K562 (cell line): ENCODE measurements at regions not wholly inside any gene's neighbourhood (a gene's known extent, or its start where the extent isn't known, plus 50 kb on each side); places are given as distances from the start of the nearest gene placed in this dataset.

Experiments
- ATAC-seq: fragments of 200-7000 bp; cut with Tn5 transposase; 3 replicates; pipeline ENCODE4 v1.9.1; 2020; ENCODE audit warnings: moderate library complexity
- BruUV-seq: library from RNA; stranded (reverse); fragments of 400-500 nt; replicated peaks from 2 replicates; lab custom pipeline; 2021; lab: Mats Ljungman, UMichigan
- CTCF ChIA-PET: fragments of 300-600 bp; formaldehyde crosslinking; extraction: SDS; loops from one replicate; lab custom pipeline; 2021; ENCODE audit warnings: low intra/inter-chr PET ratio; lab: Yijun Ruan, JAX
- POLR2A ChIA-PET: fragments of 300-600, 350-650 bp; sonication (Branson Sonifier 250); formaldehyde crosslinking; extraction: SDS; loops from one replicate; lab custom pipeline; 2021; ENCODE audit warnings: antibody characterized with exemption, inconsistent platforms; lab: Yijun Ruan, JAX
- DNase-seq, 4 experiments: peaks; one replicate each; pipeline versions ENCODE4 v3.0.0 to v3.0.0-alpha.2; 2011 to 2018; ENCODE audit warnings: low spot score in 3 of 4, mixed read lengths in 3 of 4; ENCODE audit errors: extremely low read depth in 1 of 4
- FAIRE-seq: peaks from 2 replicates; lab custom pipeline; 2011; peaks lifted over from hg19 to GRCh38; lab: Jason Lieb, UNC
- H2AFZ ChIP-seq: 2 replicates; pipeline ENCODE4 v1.6.0; 2011; ENCODE audit warnings: low read depth, low read length, control low read depth, inconsistent platforms
- H3K27ac ChIP-seq: fragments of 200-600 bp; 3 replicates; pipeline ENCODE4 v1.8.0; 2011; ENCODE audit warnings: low read depth, mild to moderate bottlenecking, control low read depth, inconsistent platforms, low read length, moderate library complexity, mixed read lengths; ENCODE audit errors: extremely low read depth
- H3K27me3 ChIP-seq, 2 experiments: fragments of 300-600 bp in 1 of 2; 2 replicates in 1 of 2; 3 replicates in 1 of 2; pipeline versions ENCODE4 v1.6.0 to v1.8.0; 2011; ENCODE audit warnings: inconsistent platforms in 2 of 2, low read length in 2 of 2, mild to moderate bottlenecking in 1 of 2, mixed read lengths in 1 of 2, moderate library complexity in 1 of 2; ENCODE audit not compliant: control insufficient read depth in 2 of 2, insufficient read depth in 2 of 2
- H3K36me3 ChIP-seq: fragments of 300-600 bp; 3 replicates; pipeline ENCODE4 v1.8.0; 2011; ENCODE audit warnings: mild to moderate bottlenecking, low read length, inconsistent platforms; ENCODE audit not compliant: control insufficient read depth, insufficient read depth
- H3K4me1 ChIP-seq, 2 experiments: fragments of 200-600 bp in 1 of 2; replicated peaks in 1 of 2; 2 replicates in 1 of 2; 3 replicates in 1 of 2; pipeline versions ENCODE4 v1.5.1 to v1.8.0; 2011; ENCODE audit warnings: inconsistent platforms in 2 of 2, low read length in 2 of 2, mild to moderate bottlenecking in 1 of 2, mixed read lengths in 1 of 2, moderate library complexity in 1 of 2; ENCODE audit not compliant: control insufficient read depth in 2 of 2, insufficient read depth in 2 of 2
- H3K4me2 ChIP-seq: 2 replicates; pipeline ENCODE4 v1.6.1; 2011; ENCODE audit warnings: low read length, control low read depth, inconsistent platforms, mixed read lengths; ENCODE audit not compliant: insufficient read depth
- H3K4me3 ChIP-seq: fragments of 200-600 bp; sonication (generic), shearing (Covaris generic); 2 replicates; pipeline ENCODE4 v1.5.1; 2016; ENCODE audit warnings: control low read depth, inconsistent platforms
- H3K79me2 ChIP-seq: fragments of 200-600 bp; 3 replicates; pipeline ENCODE4 v1.8.0; 2011; ENCODE audit warnings: low read length, inconsistent platforms; ENCODE audit not compliant: control insufficient read depth, insufficient read depth
- H3K9ac ChIP-seq, 2 experiments: 2 replicates each; pipeline versions ENCODE4 v1.6.0 to v1.6.1; 2011; ENCODE audit warnings: low read depth in 2 of 2, low read length in 2 of 2, control low read depth in 1 of 2, inconsistent platforms in 1 of 2, mild to moderate bottlenecking in 1 of 2, mixed read lengths in 1 of 2; ENCODE audit not compliant: insufficient read depth in 1 of 2
- H3K9me1 ChIP-seq: one replicate; pipeline ENCODE4 v1.6.0; 2011; ENCODE audit warnings: inconsistent platforms, mild to moderate bottlenecking, low read length, moderate library complexity; ENCODE audit not compliant: control insufficient read depth, insufficient read depth
- H3K9me3 ChIP-seq: replicated peaks from 2 replicates; pipeline ENCODE4 v1.5.1; 2011; ENCODE audit warnings: low read depth, low read length, inconsistent platforms; ENCODE audit not compliant: control insufficient read depth, insufficient read depth
- H4K20me1 ChIP-seq: replicated peaks from 2 replicates; pipeline ENCODE4 v1.6.1; 2011; ENCODE audit warnings: low read length, inconsistent platforms, mixed read lengths; ENCODE audit not compliant: control insufficient read depth, insufficient read depth
- ADNP ChIP-seq: fragments of 200-800 bp; sonication (Bioruptor generic); IDR thresholded peaks from 2 replicates; pipeline ENCODE4 v1.6.1; 2016; ENCODE audit warnings: missing genetic modification characterization, missing compliant biosample characterization
- CBX3 ChIP-seq, 2 experiments: IDR thresholded peaks; 1 replicate in 1 of 2; 2 replicates in 1 of 2; pipeline ENCODE4 v1.6.1; 2012; ENCODE audit warnings: inconsistent platforms in 2 of 2, low read length in 2 of 2, borderline replicate concordance in 1 of 2, control low read depth in 1 of 2
- ETS2 ChIP-seq: IDR thresholded peaks from 2 replicates; pipeline ENCODE4 v1.6.1; 2016; ENCODE audit warnings: borderline replicate concordance, missing genetic modification characterization, mild to moderate bottlenecking, moderate library complexity, missing compliant biosample characterization; ENCODE audit not compliant: poor library complexity, severe bottlenecking
- FOXJ3 ChIP-seq: sonication (generic); formaldehyde crosslinking; IDR thresholded peaks from 2 replicates; pipeline ENCODE4 v1.4.0; 2020; ENCODE audit warnings: mild to moderate bottlenecking, missing genetic modification reagents
- HNRNPLL ChIP-seq: fragments of 200-400 bp; formaldehyde crosslinking; IDR thresholded peaks from 2 replicates; pipeline ENCODE4 v1.6.1; 2017; ENCODE audit warnings: low read length, low read depth, mild to moderate bottlenecking; ENCODE audit not compliant: poor library complexity, severe bottlenecking
- LARP7 ChIP-seq: fragments of 450-650 bp; IDR thresholded peaks from 2 replicates; pipeline ENCODE4 v1.6.1; 2016
- RBM22 ChIP-seq: fragments of 200-400 bp; formaldehyde crosslinking; IDR thresholded peaks from 2 replicates; pipeline ENCODE4 v1.6.1; 2018; ENCODE audit warnings: low read length, low read depth; ENCODE audit not compliant: poor library complexity, severe bottlenecking
- SMARCA4 ChIP-seq: fragments of 450-650 bp; IDR thresholded peaks from 2 replicates; pipeline ENCODE4 v1.6.1; 2016
- SREBF1 ChIP-seq: fragments of 150-350 bp; IDR thresholded peaks from 2 replicates; pipeline ENCODE4 v1.6.1; 2014; ENCODE audit warnings: antibody characterized with exemption, low read depth, low read length, borderline replicate concordance
- SUPT5H ChIP-seq: fragments of 450-650 bp; IDR thresholded peaks from 2 replicates; pipeline ENCODE4 v1.6.1; 2016
- TCFL5 ChIP-seq: fragments of 250-450 bp; sonication (Bioruptor Pico); conservative IDR thresholded peaks from 2 replicates; pipeline ENCODE4 v1.6.1; 2021; ENCODE audit warnings: mild to moderate bottlenecking, moderate library complexity, matching md5 sums
- TEAD2 ChIP-seq: fragments of 450-650 bp; IDR thresholded peaks from 2 replicates; pipeline ENCODE4 v1.6.1; 2016; ENCODE audit warnings: missing genetic modification characterization, control low read depth, missing compliant biosample characterization
- ZC3H11A ChIP-seq: IDR thresholded peaks from 2 replicates; pipeline ENCODE4 v1.6.1; 2012; ENCODE audit warnings: low read depth, low read length, improper control_type of control experiment
- ZNF274 ChIP-seq: IDR thresholded peaks from 2 replicates; pipeline ENCODE4 v1.6.1; 2011; ENCODE audit warnings: low read depth, mild to moderate bottlenecking, low read length, moderate library complexity, borderline replicate concordance
- ZNF717 ChIP-seq: fragments of 250-450 bp; sonication (Bioruptor Pico); IDR thresholded peaks from 2 replicates; pipeline ENCODE4 v1.5.0; 2021
- WGBS: fragments of 100-300 bp; shearing (Covaris generic); methylation state at CpG from one replicate; pipeline ENCODE4 v1.1.6; 2016; ENCODE audit warnings: low coverage, mixed read lengths; ENCODE audit not compliant: insufficient coverage; ENCODE audit errors: missing lambda C conversion rate; 5-methylcytosine and 5-hydroxymethylcytosine counted together
- in situ Hi-C: fragments of 300-500 bp; cut with MboI; formaldehyde crosslinking; loops from 4 replicates; pipeline ENCODE4 v1.15.0; 2018; ENCODE audit warnings: inconsistent platforms, mixed read lengths
- intact Hi-C: fragments of 100-400 bp; cut with micrococcal nuclease; formaldehyde crosslinking; loops from 2 replicates; pipeline ENCODE4 v1.14.2; 2022
- TF ChIP-seq, protein P1 (sequence below): fragments of 450-650 bp; IDR thresholded peaks from 2 replicates; pipeline ENCODE4 v1.6.1; 2018; ENCODE audit not compliant: partially characterized antibody
- TF ChIP-seq, protein P2 (sequence below): sonication (generic); formaldehyde crosslinking; IDR thresholded peaks from 2 replicates; pipeline ENCODE4 v1.8.1; 2023; ENCODE audit warnings: mild to moderate bottlenecking, missing genetic modification reagents
- TF ChIP-seq, protein P3 (sequence below): fragments of 250-450 bp; sonication (Bioruptor Pico); IDR thresholded peaks from 2 replicates; pipeline ENCODE4 v1.8.0; 2022; ENCODE audit warnings: moderate library complexity, mild to moderate bottlenecking, inconsistent platforms

DNA sequence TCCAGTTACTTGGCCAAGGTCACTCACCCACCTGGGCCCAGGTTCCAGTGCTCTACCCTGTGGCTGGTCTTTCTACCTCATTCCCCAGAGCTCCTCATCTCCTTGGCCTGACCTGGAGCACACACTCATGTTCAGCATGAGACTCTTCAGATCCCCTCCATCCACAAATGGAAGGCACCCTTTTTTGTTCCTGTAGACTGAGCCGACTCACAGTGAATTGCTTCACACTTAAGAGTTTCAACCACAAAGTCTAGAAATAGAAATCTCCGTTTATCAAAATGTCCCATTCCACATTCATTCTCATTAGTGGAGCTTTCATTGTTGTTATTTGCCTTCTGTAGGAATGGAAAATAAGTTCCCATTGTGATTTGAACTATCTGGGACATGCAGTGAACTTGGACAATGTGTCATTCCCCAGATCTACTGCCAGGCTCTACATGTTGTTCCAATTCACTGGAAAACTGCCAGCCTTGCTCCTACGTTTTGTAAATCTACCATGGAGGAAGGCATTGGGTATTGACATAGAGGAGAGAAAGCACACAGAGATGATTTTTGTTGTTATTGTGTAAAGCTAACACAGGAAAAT lies 125.3 kb upstream of the CELF2 start:
- Histone ChIP-seq H4K20me1 (no peaks in the 10 kb centered on the region), H3K4me3 (no peak overlapping the region), H3K36me3 (no peaks in the 10 kb centered on the region), H3K9ac (no peak overlapping the region), H3K79me2 (no peaks in the 10 kb centered on the region), H3K27me3 (no peaks in the 10 kb centered on the region), H3K4me2 (no peak overlapping the region), H3K9me3 (no peaks in the 10 kb centered on the region), H3K9me1 (no peaks in the 10 kb centered on the region), H3K4me1 (no peaks in the 10 kb centered on the region), H2AFZ (no peak overlapping the region), H3K27ac (no peak overlapping the region)
- FAIRE-seq (no peak), DNase-seq (no peak), ATAC-seq (no peak)
- ChIA-PET POLR2A (no interaction called here), CTCF (no interaction called here)
- intact Hi-C loops (no loop called here), in situ Hi-C loops (no loop called here)
- TF ChIP-seq, protein P1, sequence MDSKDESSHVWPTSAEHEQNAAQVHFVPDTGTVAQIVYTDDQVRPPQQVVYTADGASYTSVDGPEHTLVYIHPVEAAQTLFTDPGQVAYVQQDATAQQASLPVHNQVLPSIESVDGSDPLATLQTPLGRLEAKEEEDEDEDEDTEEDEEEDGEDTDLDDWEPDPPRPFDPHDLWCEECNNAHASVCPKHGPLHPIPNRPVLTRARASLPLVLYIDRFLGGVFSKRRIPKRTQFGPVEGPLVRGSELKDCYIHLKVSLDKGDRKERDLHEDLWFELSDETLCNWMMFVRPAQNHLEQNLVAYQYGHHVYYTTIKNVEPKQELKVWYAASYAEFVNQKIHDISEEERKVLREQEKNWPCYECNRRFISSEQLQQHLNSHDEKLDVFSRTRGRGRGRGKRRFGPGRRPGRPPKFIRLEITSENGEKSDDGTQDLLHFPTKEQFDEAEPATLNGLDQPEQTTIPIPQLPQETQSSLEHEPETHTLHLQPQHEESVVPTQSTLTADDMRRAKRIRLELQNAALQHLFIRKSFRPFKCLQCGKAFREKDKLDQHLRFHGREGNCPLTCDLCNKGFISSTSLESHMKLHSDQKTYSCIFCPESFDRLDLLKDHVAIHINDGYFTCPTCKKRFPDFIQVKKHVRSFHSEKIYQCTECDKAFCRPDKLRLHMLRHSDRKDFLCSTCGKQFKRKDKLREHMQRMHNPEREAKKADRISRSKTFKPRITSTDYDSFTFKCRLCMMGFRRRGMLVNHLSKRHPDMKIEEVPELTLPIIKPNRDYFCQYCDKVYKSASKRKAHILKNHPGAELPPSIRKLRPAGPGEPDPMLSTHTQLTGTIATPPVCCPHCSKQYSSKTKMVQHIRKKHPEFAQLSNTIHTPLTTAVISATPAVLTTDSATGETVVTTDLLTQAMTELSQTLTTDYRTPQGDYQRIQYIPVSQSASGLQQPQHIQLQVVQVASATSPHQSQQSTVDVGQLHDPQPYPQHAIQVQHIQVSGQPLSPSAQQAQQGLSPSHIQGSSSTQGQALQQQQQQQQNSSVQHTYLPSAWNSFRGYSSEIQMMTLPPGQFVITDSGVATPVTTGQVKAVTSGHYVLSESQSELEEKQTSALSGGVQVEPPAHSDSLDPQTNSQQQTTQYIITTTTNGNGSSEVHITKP = no peak
- TF ChIP-seq ADNP (tag) = no peak
- TF ChIP-seq ZC3H11A = no peak
- TF ChIP-seq, protein P2, sequence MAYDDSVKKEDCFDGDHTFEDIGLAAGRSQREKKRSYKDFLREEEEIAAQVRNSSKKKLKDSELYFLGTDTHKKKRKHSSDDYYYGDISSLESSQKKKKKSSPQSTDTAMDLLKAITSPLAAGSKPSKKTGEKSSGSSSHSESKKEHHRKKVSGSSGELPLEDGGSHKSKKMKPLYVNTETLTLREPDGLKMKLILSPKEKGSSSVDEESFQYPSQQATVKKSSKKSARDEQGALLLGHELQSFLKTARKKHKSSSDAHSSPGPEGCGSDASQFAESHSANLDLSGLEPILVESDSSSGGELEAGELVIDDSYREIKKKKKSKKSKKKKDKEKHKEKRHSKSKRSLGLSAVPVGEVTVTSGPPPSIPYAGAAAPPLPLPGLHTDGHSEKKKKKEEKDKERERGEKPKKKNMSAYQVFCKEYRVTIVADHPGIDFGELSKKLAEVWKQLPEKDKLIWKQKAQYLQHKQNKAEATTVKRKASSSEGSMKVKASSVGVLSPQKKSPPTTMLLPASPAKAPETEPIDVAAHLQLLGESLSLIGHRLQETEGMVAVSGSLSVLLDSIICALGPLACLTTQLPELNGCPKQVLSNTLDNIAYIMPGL (CRISPR knock-in tag) = no peak
- no peak for TF ChIP-seq TEAD2 (tag)
- TF ChIP-seq SMARCA4 = no peak
- no peak for TF ChIP-seq SUPT5H
- TF ChIP-seq ZNF274 = no peak
- TF ChIP-seq TCFL5 (CRISPR knock-in tag) = no peak
- no peak for TF ChIP-seq ZNF717
- no peak for TF ChIP-seq LARP7
- TF ChIP-seq FOXJ3 (CRISPR knock-in tag) = no peak
- no peak for TF ChIP-seq CBX3 (IDR thresholded peaks at IDR 0.05; ENCODE audit: borderline replicate concordance in 1 of 2, low read length in 2 of 2)
- no peak for TF ChIP-seq RBM22
- no peak for TF ChIP-seq HNRNPLL
- TF ChIP-seq, protein P3, sequence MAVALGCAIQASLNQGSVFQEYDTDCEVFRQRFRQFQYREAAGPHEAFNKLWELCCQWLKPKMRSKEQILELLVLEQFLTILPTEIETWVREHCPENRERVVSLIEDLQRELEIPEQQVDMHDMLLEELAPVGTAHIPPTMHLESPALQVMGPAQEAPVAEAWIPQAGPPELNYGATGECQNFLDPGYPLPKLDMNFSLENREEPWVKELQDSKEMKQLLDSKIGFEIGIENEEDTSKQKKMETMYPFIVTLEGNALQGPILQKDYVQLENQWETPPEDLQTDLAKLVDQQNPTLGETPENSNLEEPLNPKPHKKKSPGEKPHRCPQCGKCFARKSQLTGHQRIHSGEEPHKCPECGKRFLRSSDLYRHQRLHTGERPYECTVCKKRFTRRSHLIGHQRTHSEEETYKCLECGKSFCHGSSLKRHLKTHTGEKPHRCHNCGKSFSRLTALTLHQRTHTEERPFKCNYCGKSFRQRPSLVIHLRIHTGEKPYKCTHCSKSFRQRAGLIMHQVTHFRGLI (CRISPR knock-in tag) = no peak
- no peak for TF ChIP-seq ETS2 (tag)
- no peak for TF ChIP-seq SREBF1
- WGBS = 2% methylated on average over 3 of the region's 3 CpGs
- BruUV-seq = no TSS peak
